Progenitor cell of endocrine pancreas (in vitro differentiated cells): ENCODE measurements at regions not wholly inside any gene's neighbourhood (a gene's known extent, or its start where the extent isn't known, plus 50 kb on each side); places are given as distances from the start of the nearest gene placed in this dataset.
"Not testable (repeated sequence)": the region's sequence is repeated elsewhere in the genome, so short reads cannot be mapped to it uniquely, and the experiment has no call there.

Source experiments
- DNase-seq: peaks from one replicate; pipeline ENCODE4 v3.0.0; 2021; ENCODE audit warnings: low spot score; ENCODE audit not compliant: unreplicated experiment
- H3K27ac Mint-ChIP-seq: 2 replicates; pipeline ENCODE4 v1.8.0; 2021; ENCODE audit warnings: mild to moderate bottlenecking, moderate library complexity, mixed read lengths
- H3K27me3 Mint-ChIP-seq: 2 replicates; pipeline ENCODE4 v1.8.0; 2021; ENCODE audit warnings: mixed read lengths
- H3K36me3 Mint-ChIP-seq: 2 replicates; pipeline ENCODE4 v1.8.0; 2022; ENCODE audit warnings: mixed read lengths; ENCODE audit not compliant: insufficient read depth
- H3K4me1 Mint-ChIP-seq: 2 replicates; pipeline ENCODE4 v1.8.0; 2021; ENCODE audit warnings: low read depth, mixed read lengths
- H3K4me3 Mint-ChIP-seq: 2 replicates; pipeline ENCODE4 v1.8.0; 2021; ENCODE audit warnings: low read depth, mild to moderate bottlenecking, moderate library complexity, mixed read lengths
- H3K9me3 Mint-ChIP-seq: 2 replicates; pipeline ENCODE4 v1.8.0; 2021; ENCODE audit warnings: low read depth, mixed read lengths
- CTCF ChIP-seq: fragments of 200-600 bp; sonication (generic); IDR thresholded peaks from one replicate; pipeline ENCODE4 v1.5.0; 2021; ENCODE audit warnings: antibody characterized with exemption, mild to moderate bottlenecking; ENCODE audit not compliant: unreplicated experiment

GRCh38 chr17:53462393-53462811 is 360.3 kb upstream of the KIF2B start:
- H3K27me3 Mint-ChIP-seq = peaks cover 27% of the 10 kb centered on the region

GRCh38 chr17:53455943-53456342 is 366.8 kb upstream of the KIF2B start:
- H3K9me3 Mint-ChIP-seq = peaks cover 24% of the 10 kb centered on the region
- H3K27me3 Mint-ChIP-seq, DNase-seq, H3K4me1 Mint-ChIP-seq, H3K4me3 Mint-ChIP-seq, H3K36me3 Mint-ChIP-seq, H3K27ac Mint-ChIP-seq: not testable (repeated sequence)

More at GRCh38 chr17:53462393-53462811, 360.3 kb upstream of the KIF2B start:
- DNase-seq = no peak
- H3K4me3 Mint-ChIP-seq = no peak overlapping the region
- H3K36me3 Mint-ChIP-seq = peaks cover 2% of the 10 kb centered on the region
- H3K9me3 Mint-ChIP-seq = peaks cover 17% of the 10 kb centered on the region
- H3K4me1 Mint-ChIP-seq = peaks cover 3% of the 10 kb centered on the region
- no peak overlapping the region for H3K27ac Mint-ChIP-seq
- TF ChIP-seq CTCF = no peak

- TF ChIP-seq CTCF = no peak
- peaks cover 8% of the 10 kb centered on the region for H3K4me1 Mint-ChIP-seq
- H3K4me3 Mint-ChIP-seq = no peak overlapping the region
- peaks cover 18% of the 10 kb centered on the region for H3K9me3 Mint-ChIP-seq
- H3K27ac Mint-ChIP-seq = no peak overlapping the region
- DNase-seq = no peak
- peaks cover 5% of the 10 kb centered on the region for H3K27me3 Mint-ChIP-seq
- peaks cover 2% of the 10 kb centered on the region for H3K36me3 Mint-ChIP-seq
These were observed 368.4 kb upstream of the KIF2B start for GRCh38 chr17:53454337-53454736.

- no peak for DNase-seq
- no peaks in the 10 kb centered on the region for H3K36me3 Mint-ChIP-seq
These were observed 373.4 kb upstream of the KIF2B start for GRCh38 chr17:53449324-53449723.

GRCh38 chr17:53428913-53429312 is 393.8 kb upstream of the KIF2B start:
- Mint-ChIP-seq H3K4me3 (no peak overlapping the region), H3K4me1 (peaks cover 2% of the 10 kb centered on the region), H3K27ac (no peak overlapping the region), H3K27me3 (no peaks in the 10 kb centered on the region), H3K9me3 (peaks cover 9% of the 10 kb centered on the region), H3K36me3 (peaks cover 1% of the 10 kb centered on the region)
- no peak for TF ChIP-seq CTCF
- no peak for DNase-seq

More at GRCh38 chr17:53449324-53449723, 373.4 kb upstream of the KIF2B start:
- H3K4me3 Mint-ChIP-seq = no peak overlapping the region
- H3K27ac Mint-ChIP-seq = no peak overlapping the region
- no peak for TF ChIP-seq CTCF
- H3K9me3 Mint-ChIP-seq = no peaks in the 10 kb centered on the region
- peaks cover 5% of the 10 kb centered on the region for H3K4me1 Mint-ChIP-seq
- no peaks in the 10 kb centered on the region for H3K27me3 Mint-ChIP-seq

- Mint-ChIP-seq H3K9me3 (peaks cover 9% of the 10 kb centered on the region), H3K4me1 (peaks cover 2% of the 10 kb centered on the region), H3K27me3 (no peaks in the 10 kb centered on the region), H3K4me3 (no peak overlapping the region), H3K36me3 (peaks cover 1% of the 10 kb centered on the region), H3K27ac (no peak overlapping the region)
- TF ChIP-seq CTCF = no peak
- DNase-seq = no peak
These were observed 396.2 kb upstream of the KIF2B start for GRCh38 chr17:53426505-53426904.
